HG03354 (cell line): ENCODE measurements at regions not wholly inside any gene's neighbourhood (a gene's known extent, or its start where the extent isn't known, plus 50 kb on each side); places are given as distances from the start of the nearest gene placed in this dataset.

ENCODE experiments used
- ATAC-seq: cut with Tn5 transposase; IDR thresholded peaks from one replicate; pipeline ENCODE4 v1.9.1; 2021; ENCODE audit warnings: mild to moderate bottlenecking; ENCODE audit not compliant: unreplicated experiment, poor library complexity, severe bottlenecking

DNA sequence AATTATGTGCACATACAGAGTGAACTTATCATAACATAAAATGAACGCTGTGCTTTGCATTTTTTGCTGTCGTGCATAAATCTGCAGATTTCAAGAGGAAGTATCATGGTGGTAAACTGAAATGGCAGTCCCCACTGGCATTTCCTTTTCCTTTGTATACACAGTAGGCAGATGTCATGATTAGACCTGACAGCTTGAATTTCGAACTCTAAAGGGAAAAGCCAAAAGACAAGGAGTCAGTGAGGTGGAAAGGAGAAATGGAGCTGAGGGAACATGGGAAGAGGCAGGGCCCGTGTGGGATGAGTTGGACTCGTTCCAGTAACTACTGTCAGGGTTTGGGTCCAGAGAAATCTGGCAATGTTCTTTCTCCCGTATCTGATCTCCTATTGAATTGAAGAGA is 454.1 kb upstream of the SGCG start:
- ATAC-seq, result no peak

GRCh38 chr13:22735011-22735995 is 445.5 kb upstream of the SGCG start:
- no peak for ATAC-seq

GRCh38 chr13:22736084-22736767 is 444.6 kb upstream of the SGCG start:
- ATAC-seq, result no peak

GRCh38 chr13:22736768-22737092 is 444.0 kb upstream of the SGCG start:
- no peak for ATAC-seq

- no peak for ATAC-seq
Observed at GRCh38 chr13:22738357-22738756, 442.4 kb upstream of the SGCG start.

DNA sequence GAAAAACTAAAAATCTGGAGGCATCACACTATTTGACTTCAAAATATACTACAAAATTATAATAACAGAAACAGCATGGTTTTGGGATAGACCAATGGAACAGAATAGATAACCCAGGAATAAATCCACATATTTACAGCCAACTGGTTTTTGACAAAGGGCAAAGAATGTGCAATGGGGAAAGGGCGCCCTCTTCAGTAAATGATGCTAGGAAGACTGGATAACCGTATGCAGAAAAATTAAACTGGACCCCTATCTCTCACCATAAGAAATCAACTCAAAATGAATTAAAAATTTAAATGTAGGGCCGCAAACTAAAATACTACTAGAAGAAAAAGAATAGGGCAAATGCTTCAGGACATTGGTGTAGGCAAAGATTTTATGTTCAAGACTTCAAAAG is 440.5 kb upstream of the SGCG start:
- ATAC-seq, result no peak

- ATAC-seq, result no peak
Observed at GRCh38 chr13:22744688-22745452, 435.9 kb upstream of the SGCG start.

- ATAC-seq, result no peak
Observed at GRCh38 chr13:22748866-22749577, 431.8 kb upstream of the SGCG start.

- ATAC-seq, result no peak
Observed at GRCh38 chr13:22749626-22750025, 431.2 kb upstream of the SGCG start.

DNA sequence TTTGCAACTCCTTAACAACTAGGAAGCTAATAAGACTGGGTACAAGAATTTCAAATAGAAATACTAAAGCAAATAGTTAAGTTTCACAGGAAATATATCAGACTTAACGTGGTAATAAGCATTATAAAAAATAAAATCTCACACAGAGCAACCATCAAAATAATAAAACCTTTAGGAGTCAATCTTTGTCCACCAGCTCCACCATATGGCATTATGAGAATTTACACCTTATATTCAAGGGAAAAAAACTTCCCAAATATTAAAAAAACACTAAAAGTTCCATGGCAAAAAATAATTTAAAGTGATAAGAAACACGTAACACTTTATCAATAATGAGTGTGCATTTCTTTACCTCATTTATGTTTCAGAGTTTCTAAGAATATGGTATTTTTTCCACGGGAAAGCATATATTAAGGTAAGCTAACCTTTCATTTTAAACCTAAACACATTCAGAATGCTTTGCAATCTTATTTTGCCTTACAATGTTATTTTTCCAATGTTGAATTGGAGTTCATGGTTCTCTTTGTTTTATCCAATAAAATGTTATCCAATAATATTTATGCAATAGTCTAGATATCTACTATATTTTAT is 423.2 kb upstream of the SGCG start:
- ATAC-seq, result no peak

- ATAC-seq, result no peak
Observed at GRCh38 chr13:22758245-22758644, 422.5 kb upstream of the SGCG start.

- no peak for ATAC-seq
Observed at GRCh38 chr13:22761709-22762108, 419.1 kb upstream of the SGCG start.

GRCh38 chr13:22765547-22765946 is 415.2 kb upstream of the SGCG start:
- no peak for ATAC-seq

DNA sequence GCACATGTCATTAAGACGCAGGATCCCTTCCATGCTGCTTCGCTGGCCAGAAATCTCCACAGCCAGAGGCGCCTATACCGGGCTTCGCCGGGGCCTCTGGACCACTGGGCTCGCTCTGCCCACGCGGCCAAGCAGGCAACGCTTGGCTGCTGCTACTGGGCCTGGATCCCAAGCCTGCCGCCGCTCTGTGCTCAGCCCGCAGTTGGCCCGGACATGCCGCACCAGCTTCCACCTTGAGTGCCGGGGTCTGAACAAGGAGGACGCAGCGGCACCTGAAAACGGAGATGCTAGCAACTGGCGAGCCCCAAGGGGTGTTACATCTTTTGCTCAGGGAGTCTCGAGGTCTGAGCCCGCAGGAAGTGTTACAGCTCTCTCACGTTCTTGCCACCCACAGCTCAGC is 409.9 kb upstream of the SGCG start:
- no peak for ATAC-seq

DNA sequence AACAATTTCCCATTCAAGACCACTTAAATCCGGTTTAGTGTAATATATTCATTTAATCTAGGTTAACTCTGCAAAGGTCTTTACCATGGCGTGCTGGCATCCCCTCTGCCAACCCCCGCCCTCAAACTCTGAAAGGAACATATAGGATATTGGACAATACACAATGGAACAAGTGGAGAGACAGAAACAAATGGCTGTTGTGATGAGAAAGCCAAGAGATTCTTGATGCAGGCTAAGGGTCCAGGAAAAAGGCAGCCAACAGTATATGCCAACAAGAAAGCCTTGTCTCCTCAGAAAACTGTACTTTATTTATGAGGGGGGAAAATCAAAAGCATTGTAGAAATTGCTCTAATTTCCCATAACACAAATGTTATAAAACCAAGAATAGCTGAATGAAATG is 407.3 kb upstream of the SGCG start:
- no peak for ATAC-seq

- no peak for ATAC-seq
Observed at GRCh38 chr13:22776394-22777186, 404.2 kb upstream of the SGCG start.

DNA sequence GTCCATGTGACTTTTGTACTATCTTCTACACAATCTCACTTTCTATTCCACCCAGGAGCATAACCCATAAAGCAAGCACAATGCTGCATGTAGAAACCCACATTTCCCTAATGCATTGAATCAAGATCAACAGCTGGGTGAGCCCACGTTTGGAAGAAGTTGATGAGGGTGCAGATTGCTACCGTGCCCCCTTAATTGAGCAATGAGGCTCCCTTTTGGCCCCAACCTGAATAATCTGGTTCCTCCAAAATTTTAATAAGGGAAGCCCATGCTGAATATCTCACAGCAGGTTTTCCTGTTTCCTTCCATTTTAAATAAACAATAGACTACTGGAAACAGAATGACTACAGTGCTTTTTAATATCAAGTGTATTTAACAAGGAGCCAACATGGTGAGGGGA is 403.6 kb upstream of the SGCG start:
- no peak for ATAC-seq

DNA sequence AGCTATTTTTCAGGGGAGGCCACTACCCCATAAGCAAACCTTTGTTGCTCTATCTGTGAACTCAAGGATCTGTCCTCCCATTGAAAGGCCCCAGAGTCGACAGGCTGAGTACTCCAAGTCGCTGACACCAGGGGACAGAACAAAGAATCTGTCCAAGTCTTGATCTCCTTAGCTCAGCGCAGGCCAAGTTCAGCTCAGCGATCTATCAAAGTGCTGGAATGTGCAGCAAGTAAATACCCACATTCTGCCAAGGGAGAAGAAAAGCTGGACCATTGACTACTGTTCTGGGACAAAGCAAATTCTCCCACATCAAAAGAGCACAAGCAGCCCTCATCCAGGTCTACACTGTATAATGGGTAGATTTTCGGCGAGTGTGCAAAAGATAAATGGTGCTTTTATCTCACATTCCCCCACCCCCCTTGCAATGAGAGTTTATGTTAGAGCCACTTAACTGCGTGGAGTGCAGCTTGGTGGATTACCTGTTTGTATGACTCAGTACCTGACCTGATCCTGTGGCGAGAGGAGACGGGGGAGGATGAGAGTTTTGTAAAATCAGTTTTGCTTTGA is 391.7 kb upstream of the SGCG start:
- no peak for ATAC-seq
